ENCODE measurements at regions not wholly inside any gene's neighbourhood (a gene's known extent, or its start where the extent isn't known, plus 50 kb on each side); places are given as distances from the start of the nearest gene placed in this dataset.
"Not testable (repeated sequence)": the region's sequence is repeated elsewhere in the genome, so short reads cannot be mapped to it uniquely, and the experiment has no call there.

DNA sequence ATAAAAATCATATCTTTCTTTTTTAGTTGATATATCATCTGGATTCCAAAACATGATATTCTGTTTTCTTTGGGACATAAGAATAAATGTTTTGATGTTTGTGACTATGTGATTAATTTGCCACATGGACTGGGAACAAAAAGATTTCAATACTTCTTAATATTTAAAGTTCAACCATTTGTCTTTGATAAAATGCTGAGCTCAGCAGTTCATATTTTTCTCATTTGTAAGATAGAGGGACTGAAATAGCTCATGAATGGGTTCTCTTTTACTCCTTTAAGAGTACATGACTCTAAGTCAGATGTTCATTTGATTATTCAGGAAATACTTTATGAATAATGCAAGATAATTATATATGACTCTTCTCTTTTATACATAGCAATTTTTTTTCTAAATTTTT is 205.9 kb upstream of the FAM47A start:
- DNase-seq: no peak
- Histone ChIP-seq H3K9me3 (ENCODE audit: control insufficient read depth, low read length) (no peaks in the 10 kb centered on the region), H3K4me1 (ENCODE audit: control insufficient read depth, insufficient read depth, low read length) (no peaks in the 10 kb centered on the region), H3K27me3 (ENCODE audit: control insufficient read depth, insufficient read depth, low read length, poor library complexity, severe bottlenecking) (no peaks in the 10 kb centered on the region), H3K4me3 (ENCODE audit: low read length) (no peak overlapping the region), H3K27ac (ENCODE audit: low read depth, low read length) (no peak overlapping the region), H3K9ac (ENCODE audit: extremely low read depth, low read length, poor library complexity, severe bottlenecking) (no peak overlapping the region), H3K36me3 (ENCODE audit: control insufficient read depth, insufficient read depth, low read length) (no peaks in the 10 kb centered on the region)
- Mint-ChIP-seq H3K27ac (no peak overlapping the region), H3K4me3 (no peak overlapping the region), H3K4me1 (peaks cover 9% of the 10 kb centered on the region), H3K36me3 (ENCODE audit: low read depth) (no peaks in the 10 kb centered on the region), H3K27me3 (ENCODE audit: insufficient read depth) (no peaks in the 10 kb centered on the region), H3K9me3 (peaks cover 13% of the 10 kb centered on the region)
- TF ChIP-seq, protein P1, sequence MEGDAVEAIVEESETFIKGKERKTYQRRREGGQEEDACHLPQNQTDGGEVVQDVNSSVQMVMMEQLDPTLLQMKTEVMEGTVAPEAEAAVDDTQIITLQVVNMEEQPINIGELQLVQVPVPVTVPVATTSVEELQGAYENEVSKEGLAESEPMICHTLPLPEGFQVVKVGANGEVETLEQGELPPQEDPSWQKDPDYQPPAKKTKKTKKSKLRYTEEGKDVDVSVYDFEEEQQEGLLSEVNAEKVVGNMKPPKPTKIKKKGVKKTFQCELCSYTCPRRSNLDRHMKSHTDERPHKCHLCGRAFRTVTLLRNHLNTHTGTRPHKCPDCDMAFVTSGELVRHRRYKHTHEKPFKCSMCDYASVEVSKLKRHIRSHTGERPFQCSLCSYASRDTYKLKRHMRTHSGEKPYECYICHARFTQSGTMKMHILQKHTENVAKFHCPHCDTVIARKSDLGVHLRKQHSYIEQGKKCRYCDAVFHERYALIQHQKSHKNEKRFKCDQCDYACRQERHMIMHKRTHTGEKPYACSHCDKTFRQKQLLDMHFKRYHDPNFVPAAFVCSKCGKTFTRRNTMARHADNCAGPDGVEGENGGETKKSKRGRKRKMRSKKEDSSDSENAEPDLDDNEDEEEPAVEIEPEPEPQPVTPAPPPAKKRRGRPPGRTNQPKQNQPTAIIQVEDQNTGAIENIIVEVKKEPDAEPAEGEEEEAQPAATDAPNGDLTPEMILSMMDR (conservative IDR thresholded peaks at IDR 0.05): no peak

DNA sequence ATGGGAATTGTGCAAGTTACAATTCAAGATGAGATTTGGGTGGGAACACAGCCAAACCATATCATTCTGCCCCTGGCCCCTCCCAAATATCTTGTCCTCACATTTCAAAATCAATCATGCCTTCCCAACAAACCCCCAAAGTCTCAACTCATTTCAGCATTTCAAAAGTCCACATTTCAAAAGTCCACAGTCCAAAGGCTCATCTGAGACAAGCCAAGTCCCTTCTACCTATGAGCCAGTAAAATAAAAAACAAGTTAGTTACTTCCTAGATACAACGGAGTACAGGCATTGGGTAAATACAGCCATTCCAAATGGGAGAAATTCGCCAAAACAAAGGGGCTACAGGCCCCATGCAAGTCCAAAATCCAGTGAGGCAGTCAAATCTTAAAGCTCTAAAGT is 203.3 kb upstream of the FAM47A start:
- not testable (repeated sequence) for H3K4me3 ChIP-seq (ENCODE audit: low read length); H3K9me3 ChIP-seq (ENCODE audit: control insufficient read depth, low read length); H3K27ac ChIP-seq (ENCODE audit: low read depth, low read length); H3K27ac Mint-ChIP-seq; H3K36me3 Mint-ChIP-seq (ENCODE audit: low read depth); H3K4me1 Mint-ChIP-seq; H3K27me3 Mint-ChIP-seq (ENCODE audit: insufficient read depth); H3K9ac ChIP-seq (ENCODE audit: extremely low read depth, low read length, poor library complexity, severe bottlenecking); H3K4me3 Mint-ChIP-seq; DNase-seq; H3K4me1 ChIP-seq (ENCODE audit: control insufficient read depth, insufficient read depth, low read length); H3K36me3 ChIP-seq (ENCODE audit: control insufficient read depth, insufficient read depth, low read length); H3K27me3 ChIP-seq (ENCODE audit: control insufficient read depth, insufficient read depth, low read length, poor library complexity, severe bottlenecking)
- 82 to 100% methylated on average over 2 of the region's 2 CpGs for WGBS, 2 experiments (ENCODE audit: insufficient coverage in 1 of 2, insufficient read length in 1 of 2)
- H3K9me3 Mint-ChIP-seq: peaks cover 13% of the 10 kb centered on the region

DNA sequence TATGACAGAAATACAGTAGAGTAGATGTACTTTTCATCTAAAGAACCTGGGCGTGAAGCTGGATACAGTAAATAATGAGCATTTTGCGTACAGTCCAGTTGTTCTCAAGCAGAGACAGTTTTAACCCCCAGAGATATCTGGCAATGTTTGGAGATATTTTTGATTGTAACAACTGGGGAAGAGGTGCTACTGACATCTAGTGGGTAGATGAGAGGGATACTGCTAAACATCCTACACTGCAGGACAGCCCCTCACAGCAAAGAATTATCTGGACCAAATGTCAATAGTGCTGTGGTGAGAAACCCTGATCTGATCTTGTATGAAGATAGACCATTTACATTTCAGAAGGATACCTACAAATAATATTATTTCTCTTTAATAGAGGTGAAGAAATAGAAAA is 200.2 kb upstream of the FAM47A start:
- DNase-seq: no peak
- H3K27ac ChIP-seq (ENCODE audit: low read depth, low read length): no peak overlapping the region
- no peak overlapping the region for H3K27ac Mint-ChIP-seq
- H3K9me3 Mint-ChIP-seq: peaks cover 13% of the 10 kb centered on the region
- H3K9ac ChIP-seq (ENCODE audit: extremely low read depth, low read length, poor library complexity, severe bottlenecking): no peak overlapping the region
- WGBS, 2 experiments (ENCODE audit: insufficient coverage in 1 of 2, insufficient read length in 1 of 2): 76 to 78% methylated on average over 2 of the region's 2 CpGs
- no peak overlapping the region for H3K4me3 ChIP-seq (ENCODE audit: low read length)
- H3K4me1 ChIP-seq (ENCODE audit: control insufficient read depth, insufficient read depth, low read length): no peaks in the 10 kb centered on the region
- no peaks in the 10 kb centered on the region for H3K9me3 ChIP-seq (ENCODE audit: control insufficient read depth, low read length)
- no peaks in the 10 kb centered on the region for H3K27me3 ChIP-seq (ENCODE audit: control insufficient read depth, insufficient read depth, low read length, poor library complexity, severe bottlenecking)
- no peak overlapping the region for H3K4me3 Mint-ChIP-seq
- H3K27me3 Mint-ChIP-seq (ENCODE audit: insufficient read depth): no peaks in the 10 kb centered on the region
- no peaks in the 10 kb centered on the region for H3K36me3 ChIP-seq (ENCODE audit: control insufficient read depth, insufficient read depth, low read length)
- TF ChIP-seq, protein P1 (conservative IDR thresholded peaks at IDR 0.05): peak; percentile 80
- no peaks in the 10 kb centered on the region for H3K36me3 Mint-ChIP-seq (ENCODE audit: low read depth)
- peaks cover 6% of the 10 kb centered on the region for H3K4me1 Mint-ChIP-seq

DNA sequence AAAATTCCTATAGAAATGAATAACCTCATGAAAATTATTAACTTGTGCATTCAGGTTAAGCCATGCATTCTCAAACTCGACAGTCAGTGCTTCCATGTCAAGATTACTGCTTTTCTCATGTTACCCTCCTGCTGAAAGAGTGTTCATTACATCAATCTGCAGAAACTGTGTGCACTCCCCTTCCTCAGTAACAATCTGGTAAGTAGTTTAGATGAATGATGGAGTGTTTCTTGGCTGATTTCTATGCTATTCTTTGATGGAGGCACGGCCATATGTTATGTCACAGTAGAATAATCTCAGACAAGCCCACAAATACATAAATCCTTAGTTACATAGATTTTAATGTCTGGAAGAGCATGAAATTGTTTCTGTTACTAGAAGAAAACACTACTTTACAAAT is 193.3 kb upstream of the FAM47A start:
- Histone ChIP-seq H3K4me1 (ENCODE audit: control insufficient read depth, insufficient read depth, low read length) (no peaks in the 10 kb centered on the region), H3K27me3 (ENCODE audit: control insufficient read depth, insufficient read depth, low read length, poor library complexity, severe bottlenecking) (no peaks in the 10 kb centered on the region), H3K4me3 (ENCODE audit: low read length) (no peak overlapping the region), H3K36me3 (ENCODE audit: control insufficient read depth, insufficient read depth, low read length) (no peaks in the 10 kb centered on the region), H3K27ac (ENCODE audit: low read depth, low read length) (no peak overlapping the region), H3K9me3 (ENCODE audit: control insufficient read depth, low read length) (no peaks in the 10 kb centered on the region), H3K9ac (ENCODE audit: extremely low read depth, low read length, poor library complexity, severe bottlenecking) (no peak overlapping the region)
- TF ChIP-seq, protein P1 (conservative IDR thresholded peaks at IDR 0.05): no peak
- no peaks in the 10 kb centered on the region for H3K4me1 Mint-ChIP-seq
- 92% methylated on average over 1 of the region's 2 CpGs; no CpG with 5 or more reads in 1 of the 2 experiments for WGBS, 2 experiments (ENCODE audit: insufficient coverage in 1 of 2, insufficient read length in 1 of 2)
- H3K9me3 Mint-ChIP-seq: no peaks in the 10 kb centered on the region
- no peaks in the 10 kb centered on the region for H3K27me3 Mint-ChIP-seq (ENCODE audit: insufficient read depth)
- no peak overlapping the region for H3K4me3 Mint-ChIP-seq
- DNase-seq: no peak
- no peaks in the 10 kb centered on the region for H3K36me3 Mint-ChIP-seq (ENCODE audit: low read depth)
- no peak overlapping the region for H3K27ac Mint-ChIP-seq

DNA sequence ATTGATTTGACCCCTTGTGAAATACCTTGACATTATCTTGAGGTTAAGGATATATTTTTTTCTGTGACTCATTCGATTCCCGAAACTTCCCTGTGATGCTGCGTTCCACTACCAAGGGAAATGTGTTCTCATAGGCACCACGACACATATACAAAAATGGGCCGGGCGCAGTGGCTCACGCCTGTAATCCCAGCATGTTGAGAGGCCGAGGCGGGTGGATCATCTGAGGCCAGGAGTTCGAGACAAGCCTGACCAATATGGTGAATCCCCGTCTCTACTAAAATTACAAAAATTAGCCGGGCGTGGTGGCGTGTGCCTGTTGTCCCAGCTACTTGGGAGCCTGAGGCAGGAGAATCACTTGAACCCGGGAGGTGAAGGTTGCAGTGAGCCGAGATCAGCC is 188.3 kb upstream of the FAM47A start:
- H3K4me3 Mint-ChIP-seq; H3K27ac Mint-ChIP-seq; H3K4me1 Mint-ChIP-seq; H3K27me3 Mint-ChIP-seq (ENCODE audit: insufficient read depth); H3K27ac ChIP-seq (ENCODE audit: low read depth, low read length); H3K27me3 ChIP-seq (ENCODE audit: control insufficient read depth, insufficient read depth, low read length, poor library complexity, severe bottlenecking); H3K9me3 Mint-ChIP-seq; DNase-seq; H3K36me3 Mint-ChIP-seq (ENCODE audit: low read depth); H3K4me3 ChIP-seq (ENCODE audit: low read length); H3K36me3 ChIP-seq (ENCODE audit: control insufficient read depth, insufficient read depth, low read length); H3K9ac ChIP-seq (ENCODE audit: extremely low read depth, low read length, poor library complexity, severe bottlenecking); H3K9me3 ChIP-seq (ENCODE audit: control insufficient read depth, low read length); H3K4me1 ChIP-seq (ENCODE audit: control insufficient read depth, insufficient read depth, low read length): not testable (repeated sequence)
- 95% methylated on average over 16 of the region's 16 CpGs; no CpG with 5 or more reads in 1 of the 2 experiments for WGBS, 2 experiments (ENCODE audit: insufficient coverage in 1 of 2, insufficient read length in 1 of 2)
